ENCODE measurements at regions not wholly inside any gene's neighbourhood (a gene's known extent, or its start where the extent isn't known, plus 50 kb on each side); places are given as distances from the start of the nearest gene placed in this dataset.
"Not testable (repeated sequence)": the region's sequence is repeated elsewhere in the genome, so short reads cannot be mapped to it uniquely, and the experiment has no call there.

DNA sequence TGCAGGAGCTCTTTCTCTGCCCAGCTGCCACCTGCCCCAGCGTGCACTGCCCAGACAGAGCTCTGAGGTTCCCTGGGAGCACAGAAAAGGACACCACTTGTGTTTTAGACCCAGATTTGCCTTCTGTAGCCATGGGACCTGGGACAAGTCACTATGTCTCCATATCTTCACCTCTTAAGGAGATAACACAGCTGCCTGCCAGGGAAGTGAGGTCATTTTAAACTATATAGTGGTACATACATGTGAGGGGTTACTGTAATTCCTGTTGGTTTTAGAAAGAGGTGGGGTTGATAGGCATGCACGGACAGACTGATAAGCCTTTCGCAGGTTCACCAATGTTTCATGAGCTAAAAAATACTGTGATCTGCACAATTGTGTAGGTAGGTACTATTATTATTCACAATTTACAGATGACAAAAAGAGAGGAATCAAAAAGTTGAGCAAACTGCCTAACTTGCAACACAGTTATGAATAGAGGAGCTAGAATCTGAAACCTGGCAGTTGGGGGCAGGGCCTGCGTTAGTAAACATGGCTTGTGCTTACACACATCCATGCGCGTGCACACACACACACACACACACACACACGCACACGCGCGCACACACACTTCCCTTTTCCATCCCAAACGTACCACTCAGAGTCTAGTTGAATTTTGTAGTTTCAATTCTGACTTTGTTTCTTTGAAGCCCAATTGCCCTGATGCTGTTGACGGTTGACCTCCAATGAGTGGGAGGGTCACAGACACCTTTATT lies 193.6 kb downstream of the FAM43A start:
- DNase-seq, result no peak

DNA sequence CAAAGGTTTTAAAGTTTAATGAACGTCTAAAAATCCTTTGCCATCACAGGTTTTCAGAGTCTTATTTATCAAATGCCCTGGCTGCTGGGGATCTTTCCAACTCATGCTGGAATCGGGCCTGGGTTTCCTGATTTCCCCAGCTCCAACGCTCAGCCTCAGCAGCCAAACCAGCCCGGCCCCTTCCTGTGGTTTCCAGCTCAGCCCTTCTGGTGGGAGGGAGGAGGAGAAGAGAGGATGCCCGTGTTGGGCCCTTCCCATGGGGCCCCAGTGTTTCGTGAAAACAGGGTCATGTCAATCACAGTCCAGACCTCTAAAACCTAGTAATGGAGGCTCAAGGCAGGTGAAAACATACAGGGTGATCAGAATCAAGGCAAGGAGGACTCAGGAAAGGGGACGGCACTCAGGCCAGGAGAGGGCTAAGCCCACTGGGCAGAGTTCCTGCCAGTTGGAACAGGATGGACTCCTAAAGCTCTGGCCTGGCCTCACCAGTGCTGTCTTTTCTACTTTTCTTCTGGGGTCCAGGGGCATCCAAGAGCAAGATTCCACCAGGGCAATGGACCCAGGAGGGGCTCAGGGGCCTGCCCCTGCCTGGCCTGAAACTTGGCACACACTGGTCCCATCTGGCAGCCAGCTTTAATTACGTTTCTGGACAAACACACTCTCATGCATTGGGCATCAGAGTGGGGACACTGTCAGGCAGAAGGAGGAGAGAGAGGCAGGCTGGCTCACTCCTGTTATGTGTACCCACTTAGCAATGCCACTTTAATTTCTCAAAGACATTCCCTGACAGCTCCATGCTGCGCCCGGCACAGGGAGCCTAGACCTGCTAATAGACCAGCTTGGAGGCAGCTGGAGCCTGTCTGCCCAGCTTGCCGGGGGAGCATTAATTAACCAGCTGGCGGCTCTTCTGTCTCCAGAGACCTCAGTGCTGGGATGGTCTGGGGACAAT lies 194.6 kb downstream of the FAM43A start:
- peak in 17 of 56 donors; percentile 9 to 54 (median 23) for DNase-seq

DNA sequence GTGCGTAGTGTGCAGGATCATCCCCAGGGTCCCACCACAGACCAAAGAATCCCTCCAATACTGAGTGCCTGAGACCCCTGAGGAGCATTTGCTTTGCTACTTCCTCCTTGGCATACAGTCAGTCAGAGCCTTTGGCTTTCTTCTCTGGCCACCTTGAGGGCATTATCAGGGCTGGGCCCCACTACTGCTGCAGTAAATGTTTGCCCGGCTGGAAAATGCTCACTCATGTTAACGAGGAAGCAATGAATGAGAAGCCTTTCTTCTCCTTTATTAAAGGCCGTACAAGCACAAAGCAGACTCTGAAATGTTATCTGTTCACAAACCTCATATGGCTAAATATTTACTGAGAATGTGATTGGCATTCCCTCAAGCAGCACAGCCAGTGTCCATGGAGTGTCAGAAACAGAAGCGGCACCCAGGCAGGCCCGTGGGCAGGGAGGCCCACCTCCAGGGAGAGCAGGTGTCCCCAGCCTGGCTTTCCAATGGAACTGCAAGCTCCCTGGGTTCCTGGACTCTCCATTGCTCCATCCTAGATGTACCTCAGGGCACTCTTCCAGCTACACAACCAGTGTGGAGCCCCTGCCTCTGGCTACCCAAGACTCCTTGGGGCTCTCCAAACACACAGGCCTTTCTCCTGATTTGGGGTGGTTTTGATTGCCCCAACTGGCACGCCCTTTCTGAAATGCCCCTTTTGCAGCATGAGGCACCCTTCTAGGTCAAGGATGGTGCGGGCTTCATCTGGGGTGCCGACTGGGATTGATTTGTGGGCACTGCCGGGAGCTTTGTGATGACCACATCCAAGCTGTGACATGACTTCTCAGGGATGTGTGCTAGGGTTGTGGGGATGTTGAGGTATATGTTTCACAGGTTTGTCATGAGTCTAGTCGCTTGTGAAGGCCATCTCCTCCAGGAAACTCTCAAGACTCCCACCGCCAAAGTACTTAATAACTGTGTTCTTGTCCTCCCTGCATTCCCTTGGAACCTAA lies 195.6 kb downstream of the FAM43A start:
- DNase-seq, result no peak

DNA sequence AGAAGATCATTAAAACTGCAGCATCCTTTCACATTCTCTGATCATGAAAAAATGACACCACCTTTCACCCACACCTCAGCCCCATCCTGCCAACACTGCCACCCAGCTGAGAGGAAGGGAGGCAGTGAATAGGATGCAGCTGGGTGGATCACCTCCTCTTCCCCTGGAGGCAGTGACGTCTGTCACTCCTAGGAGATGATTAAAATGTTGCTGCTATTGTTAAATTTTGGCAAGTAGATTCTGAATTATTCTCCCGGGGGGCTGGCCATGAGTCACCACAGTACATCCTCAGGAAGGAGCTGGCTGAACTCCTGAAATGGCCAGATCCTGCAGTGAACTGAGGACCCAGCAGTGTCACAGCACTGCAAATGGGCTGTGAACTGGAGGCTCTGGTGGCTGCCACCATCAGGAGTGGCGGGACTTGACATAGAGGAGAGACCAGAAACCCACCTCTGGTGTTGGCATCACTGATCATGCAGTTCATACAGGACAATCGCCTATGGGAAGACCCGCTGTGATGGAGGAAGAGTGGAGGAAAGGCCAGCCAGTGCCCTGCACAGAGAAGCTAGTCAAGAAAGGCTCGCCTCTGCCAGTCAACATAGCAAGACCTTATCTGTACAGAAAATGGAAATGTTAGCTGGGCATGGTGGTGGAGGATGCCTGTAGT lies 199.1 kb downstream of the FAM43A start:
- DNase-seq, result no peak

DNA sequence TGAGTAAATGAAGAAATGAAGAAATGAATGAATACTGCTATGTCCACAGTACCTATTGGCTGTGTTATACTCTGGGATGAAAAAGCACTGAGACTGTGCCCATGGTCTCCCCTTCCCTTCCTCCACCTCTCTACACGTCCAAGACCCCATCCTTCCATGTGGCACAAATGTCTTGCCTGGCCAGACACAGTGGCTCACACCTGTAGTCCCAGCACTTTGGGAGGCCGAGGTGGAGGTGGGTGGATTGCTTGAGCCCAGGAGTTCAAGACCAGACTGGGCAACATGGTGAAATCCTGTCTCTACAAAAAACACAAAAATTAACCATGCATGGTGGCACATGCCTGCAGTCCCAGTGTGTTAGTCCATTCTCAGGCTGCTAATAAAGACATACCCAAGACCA lies 200.1 kb downstream of the FAM43A start:
- DNase-seq, result no peak

DNA sequence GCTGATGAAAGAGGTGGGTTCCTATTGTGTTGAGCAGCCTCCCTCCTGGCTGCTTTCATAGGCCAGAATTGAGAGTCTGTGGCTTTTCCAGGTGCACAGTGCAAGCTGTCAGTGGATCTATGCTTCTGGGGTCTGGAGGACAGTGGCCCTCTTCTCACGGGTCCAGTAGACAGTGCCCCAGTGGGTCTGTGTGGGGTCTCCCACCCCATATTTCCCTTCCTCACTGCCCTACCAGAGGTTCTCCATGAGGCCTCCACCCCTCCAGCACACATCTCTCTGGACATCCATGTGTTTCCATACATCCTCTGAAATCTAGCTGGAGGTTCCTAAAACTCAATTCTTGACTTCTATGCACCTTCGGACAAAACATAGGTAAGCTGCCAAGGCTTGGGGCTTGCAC lies 201.2 kb downstream of the FAM43A start:
- no peak for DNase-seq

DNA sequence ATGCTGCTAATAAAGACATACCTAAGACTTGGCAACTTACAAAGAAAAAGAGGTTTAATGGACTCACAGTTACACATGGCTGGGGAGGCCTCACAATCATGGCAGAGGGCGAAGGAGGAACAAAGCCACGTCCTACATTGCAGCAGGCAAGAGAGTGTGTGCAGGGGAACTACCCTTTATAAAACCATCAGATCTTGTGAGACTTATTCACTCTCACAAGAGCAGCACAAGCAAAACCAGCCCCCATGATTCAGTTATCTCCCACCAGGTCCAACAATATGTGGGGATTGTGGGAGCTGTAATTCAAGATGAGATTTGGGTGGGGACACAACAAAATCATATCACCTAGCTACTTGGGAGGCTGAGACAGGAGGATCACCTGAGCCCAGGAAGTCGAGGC lies 202.4 kb downstream of the FAM43A start:
- not testable (repeated sequence) for DNase-seq

DNA sequence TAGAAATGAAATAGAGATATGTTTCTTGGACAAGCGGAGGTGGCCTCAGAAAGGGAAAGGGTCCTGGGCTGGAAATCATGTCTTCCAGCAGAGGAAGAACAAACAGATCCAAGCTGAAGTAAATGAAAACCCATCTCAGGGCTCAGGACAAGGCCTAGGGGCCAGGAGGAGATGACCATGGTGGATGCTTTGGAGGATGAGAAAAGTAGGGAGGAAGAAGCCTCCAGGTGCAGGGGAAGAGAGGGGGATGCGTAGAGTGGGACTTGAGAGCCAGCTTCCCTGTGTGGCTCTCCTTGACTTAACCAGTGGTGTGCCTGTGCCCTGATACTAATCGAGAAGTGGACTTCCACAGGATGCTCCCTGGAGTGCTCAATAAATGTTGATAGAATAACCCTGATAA lies 203.2 kb downstream of the FAM43A start:
- no peak for DNase-seq

DNA sequence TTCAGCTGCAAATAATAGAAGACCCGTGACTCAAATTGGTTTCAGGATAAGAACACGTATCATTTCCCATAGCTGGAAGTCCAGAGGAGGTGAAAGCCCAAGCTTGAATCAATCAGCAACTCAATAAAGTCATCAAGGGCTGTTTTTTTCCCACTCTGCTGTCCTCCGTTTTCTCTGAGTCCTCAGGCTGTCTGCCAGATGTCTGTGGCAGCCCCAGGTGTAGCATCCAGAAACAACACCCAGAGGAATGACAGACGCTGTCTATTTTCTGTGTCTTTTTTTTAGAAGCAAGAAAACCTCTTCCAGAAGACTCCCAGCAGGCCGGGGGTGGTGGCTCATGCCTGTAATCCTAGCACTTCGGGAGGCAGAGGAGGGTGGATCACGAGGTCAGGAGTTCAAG lies 204.4 kb downstream of the FAM43A start:
- DNase-seq, result no peak

DNA sequence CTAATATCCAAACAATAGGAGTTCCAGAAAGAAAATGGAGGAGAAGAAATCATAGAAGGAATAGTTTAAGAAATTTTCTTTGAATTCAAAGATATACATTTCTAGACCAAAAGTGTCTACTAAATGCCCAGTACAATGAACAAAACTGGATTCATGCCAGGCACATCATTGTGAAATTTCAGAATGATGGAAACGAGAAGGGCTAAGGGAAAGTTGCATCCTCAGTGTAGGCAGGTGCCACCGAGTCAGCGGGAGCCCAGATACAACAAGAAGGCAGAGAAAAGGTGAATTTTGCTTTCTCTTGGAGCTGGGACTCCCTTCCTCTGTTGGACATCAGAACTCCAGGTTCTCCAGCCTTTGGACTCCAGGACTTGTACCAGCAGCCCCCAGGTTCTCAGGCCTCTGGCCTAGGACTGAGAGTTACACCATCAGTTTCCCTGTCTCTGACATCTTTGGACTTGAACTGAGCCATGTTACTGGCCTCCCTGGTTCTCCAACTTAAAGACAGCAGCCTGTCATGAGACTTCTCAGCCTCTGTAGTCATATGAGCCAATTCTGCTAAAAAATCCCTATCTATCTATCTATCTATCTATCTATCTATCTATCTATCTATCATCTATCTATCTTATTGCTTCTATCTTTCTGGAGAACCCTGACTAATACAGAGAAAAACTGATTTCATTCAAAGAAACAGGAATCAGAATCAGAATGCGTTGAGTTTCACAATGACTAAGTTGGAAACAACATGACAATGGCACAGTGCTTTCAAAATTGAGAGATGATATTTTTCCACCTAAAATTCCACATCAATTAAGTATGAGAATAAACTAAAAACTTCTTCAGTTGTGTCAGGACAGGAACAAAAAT lies 207.7 kb downstream of the FAM43A start:
- no peak for DNase-seq

DNA sequence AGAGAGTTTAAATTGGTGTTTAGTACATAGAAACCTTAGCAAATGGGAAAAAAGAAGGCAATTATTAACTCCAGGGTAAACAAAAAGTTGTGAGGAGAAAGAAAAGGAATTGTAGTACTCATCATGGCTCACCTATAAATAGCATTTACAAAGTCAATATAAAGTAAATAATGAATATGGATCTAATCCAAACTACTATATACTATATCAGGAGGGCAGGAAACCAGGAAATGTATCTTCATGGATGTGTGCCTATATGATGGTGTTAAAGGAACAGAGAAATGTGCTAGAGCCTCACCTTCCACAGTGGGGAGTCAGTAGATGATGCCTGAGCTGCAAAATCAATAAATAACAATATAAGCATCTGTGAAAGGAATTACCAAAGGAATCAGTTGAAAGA lies 208.9 kb downstream of the FAM43A start:
- DNase-seq, result no peak

DNA sequence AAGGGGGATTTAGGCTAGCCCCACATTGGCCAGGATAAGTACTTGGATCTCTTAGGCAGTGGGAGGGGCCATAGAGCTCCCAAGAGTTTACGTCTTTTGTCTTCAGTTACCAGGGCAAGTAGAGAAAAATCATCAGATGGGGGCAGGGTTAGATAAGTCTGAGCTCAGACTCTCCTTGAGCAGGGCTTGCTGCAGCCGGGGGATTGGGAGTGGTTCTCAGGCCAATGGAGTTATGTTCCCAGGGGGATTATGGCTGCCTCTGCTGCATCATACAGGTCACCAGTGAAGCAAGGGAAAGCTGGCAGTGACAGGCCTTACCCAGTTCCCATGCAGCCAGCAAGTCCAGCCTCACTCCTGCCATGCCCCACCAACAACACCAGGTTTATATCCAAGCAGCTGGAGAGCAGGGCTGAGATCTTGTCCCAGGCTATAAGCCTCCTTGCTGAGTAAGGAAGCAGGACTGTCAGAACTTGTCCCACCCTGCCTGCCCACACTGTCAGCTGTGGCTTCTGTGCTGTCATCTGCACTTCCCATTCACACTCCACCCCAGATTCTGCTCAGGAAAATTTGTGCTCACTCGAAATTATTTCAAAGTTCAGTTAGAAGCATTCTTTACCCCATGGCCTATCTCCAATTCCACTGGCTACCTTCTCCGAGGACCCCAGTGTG lies 215.3 kb downstream of the FAM43A start:
- DNase-seq, result no peak

DNA sequence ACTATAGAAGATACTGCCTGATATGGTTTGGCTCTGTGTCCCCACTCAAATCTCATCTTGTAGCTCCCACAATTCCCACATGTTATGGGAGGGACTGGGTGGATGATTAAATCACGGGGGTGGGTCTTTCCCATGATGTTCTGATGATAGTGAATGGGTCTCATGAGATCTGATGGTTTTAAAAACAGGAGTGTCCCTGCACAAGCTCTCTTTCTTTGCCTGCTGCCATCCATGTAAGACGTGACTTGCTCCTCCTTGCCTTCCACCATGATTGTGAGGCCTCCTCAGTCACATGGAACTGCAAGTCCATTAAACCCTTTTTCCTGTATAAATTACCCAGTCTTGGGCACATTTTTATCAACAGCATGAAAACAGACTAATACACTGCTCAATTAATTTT lies 217.8 kb downstream of the FAM43A start:
- DNase-seq, result not testable (repeated sequence)

DNA sequence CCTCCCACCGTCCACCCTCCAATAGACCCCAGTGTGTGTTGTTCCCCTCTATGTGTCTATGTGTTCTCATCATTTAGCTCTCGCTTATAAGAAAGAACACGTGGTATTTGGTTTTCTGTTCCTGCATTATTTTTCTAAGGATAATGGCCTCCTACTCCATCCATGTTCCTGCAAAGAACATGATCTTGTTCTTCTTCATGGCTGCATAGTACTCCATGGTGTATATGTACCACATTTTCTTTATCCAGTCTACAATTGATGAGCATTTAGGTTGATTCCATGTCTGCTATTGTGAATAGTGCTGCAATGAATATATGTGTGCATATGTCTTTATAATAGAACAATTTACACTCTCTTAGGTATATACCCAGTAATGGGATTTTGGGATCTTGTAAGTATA lies 219.3 kb downstream of the FAM43A start:
- not testable (repeated sequence) for DNase-seq

DNA sequence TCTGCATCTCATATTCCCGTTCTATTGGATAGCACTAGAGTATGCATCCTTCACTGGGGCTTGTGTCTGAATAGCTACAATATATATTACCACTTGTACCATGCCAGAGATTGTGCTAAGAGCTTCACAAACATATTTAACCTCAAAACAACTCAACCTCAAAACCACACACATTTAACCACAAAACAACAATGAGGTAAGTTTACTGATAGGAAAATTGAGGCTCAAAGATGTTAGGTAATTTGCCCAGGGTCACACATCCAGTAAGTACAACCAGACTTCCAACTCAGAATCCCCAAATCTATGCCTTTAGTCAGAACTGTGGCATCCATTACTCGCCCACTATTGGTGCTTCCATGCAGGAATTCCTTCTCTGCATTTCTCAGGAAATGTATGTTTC lies 220.0 kb downstream of the FAM43A start:
- no peak for DNase-seq

DNA sequence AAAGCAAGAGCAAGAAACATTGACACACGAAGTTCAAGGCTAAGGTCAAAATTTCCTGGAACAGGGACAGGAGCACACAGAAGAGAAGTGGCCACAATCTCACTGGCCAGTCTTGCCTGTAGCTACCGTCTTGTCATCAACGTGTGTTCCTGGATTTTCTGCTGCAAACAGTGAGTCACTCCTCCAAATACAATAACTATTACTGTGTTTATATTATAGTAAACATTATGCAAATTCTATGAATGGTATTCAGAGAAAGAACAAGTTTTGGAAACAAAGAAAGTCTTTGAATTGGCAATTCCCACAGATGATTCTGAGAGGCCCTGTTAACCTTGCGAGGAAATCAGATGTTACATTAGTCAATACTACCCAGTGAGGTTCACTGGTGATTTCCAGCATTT lies 220.5 kb downstream of the FAM43A start:
- DNase-seq, result peak in 1 of 56 donors; percentile 9

DNA sequence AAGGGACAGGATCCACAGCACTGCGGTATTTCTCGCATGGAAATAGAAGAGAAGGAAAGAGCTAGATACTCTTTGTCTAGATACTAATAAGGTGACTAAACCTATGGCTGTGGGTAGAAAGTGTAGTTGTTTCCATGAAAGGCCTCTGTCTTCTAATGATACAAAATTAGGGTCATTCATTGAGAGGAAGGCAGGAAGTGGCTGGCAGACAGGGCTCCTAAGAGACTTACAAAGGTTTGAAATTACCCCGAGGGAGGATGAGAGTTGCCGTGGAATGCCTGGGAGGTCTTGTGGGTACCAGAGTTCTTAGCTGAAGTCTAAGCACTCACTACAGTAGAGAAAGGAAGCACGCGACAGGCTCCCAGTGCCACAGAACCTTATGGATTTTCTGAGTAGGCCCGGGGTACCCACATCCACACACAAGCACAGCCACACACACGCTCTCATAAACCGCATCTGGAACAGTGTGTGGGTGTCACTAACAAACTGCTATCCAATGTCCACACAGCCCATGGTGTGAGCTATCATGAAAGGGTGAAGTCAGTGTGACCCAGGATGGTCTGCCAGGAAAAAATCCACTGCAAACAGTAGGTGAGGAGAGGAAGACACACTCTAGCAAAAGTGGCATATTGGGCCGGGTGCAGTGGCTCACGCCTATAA lies 221.4 kb downstream of the FAM43A start:
- no peak for DNase-seq

DNA sequence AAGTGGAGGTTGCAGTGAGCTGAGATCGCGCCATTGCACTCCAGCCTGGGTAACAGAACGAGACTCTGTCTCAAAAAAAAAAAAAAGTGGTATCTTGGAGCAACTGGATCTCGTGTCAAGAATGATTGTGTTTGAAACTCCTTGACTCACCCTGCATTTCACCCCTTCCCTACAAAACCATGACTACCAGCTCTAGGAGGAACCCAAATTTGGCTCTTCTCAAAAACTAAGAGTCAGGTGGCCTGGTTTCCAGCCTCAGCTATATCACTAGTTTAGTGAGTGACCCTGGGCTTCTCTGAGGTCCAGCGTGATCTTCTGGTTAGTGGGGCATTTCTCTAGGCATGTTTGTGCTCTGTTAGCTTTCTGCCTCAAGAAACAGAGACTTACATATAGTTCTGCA lies 222.1 kb downstream of the FAM43A start:
- DNase-seq, result no peak

DNA sequence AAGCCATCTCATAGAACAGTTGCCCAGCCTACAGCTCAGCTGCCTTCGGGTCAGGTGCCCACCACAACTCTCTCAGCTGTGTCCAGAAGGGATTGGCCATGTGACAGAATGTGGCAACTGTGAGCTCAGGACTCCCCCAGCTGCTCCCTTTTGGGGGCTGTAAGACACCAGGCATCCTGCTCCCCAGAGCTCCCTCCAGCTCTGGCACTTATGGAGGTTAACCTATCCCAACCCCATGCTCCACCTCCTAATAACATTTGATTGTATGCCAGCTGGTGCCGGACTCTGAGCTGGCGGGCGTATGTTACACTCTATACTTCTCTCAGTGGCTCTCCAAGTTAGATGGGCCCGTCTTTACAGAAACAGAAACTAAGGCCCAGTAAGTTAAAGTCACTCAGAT lies 222.8 kb downstream of the FAM43A start:
- DNase-seq, result no peak

Measured in amygdala (tissue), 56 donors.